ENCODE measurements at regions not wholly inside any gene's neighbourhood (a gene's known extent, or its start where the extent isn't known, plus 50 kb on each side); places are given as distances from the start of the nearest gene placed in this dataset.

DNA sequence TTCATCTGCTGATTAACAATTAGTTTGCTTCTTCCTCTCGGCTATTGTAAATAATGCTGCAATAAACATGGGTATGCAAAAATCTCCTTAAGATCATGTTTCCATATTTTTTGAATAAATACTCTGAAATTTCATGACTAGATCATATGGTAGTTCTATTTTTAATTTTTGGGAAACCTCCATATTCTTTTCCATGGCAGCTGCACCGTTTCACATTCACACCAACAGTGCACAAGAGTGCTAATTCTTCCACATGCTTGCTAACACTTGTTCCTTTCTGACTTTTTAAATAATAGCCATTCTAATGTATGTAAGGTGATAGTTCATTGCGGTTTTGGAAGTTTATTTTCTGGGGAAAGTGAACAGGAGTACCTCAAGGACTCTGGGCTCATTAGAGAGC, 52.6 kb upstream of the TACR1 start:
- TF ChIP-seq, protein P1, sequence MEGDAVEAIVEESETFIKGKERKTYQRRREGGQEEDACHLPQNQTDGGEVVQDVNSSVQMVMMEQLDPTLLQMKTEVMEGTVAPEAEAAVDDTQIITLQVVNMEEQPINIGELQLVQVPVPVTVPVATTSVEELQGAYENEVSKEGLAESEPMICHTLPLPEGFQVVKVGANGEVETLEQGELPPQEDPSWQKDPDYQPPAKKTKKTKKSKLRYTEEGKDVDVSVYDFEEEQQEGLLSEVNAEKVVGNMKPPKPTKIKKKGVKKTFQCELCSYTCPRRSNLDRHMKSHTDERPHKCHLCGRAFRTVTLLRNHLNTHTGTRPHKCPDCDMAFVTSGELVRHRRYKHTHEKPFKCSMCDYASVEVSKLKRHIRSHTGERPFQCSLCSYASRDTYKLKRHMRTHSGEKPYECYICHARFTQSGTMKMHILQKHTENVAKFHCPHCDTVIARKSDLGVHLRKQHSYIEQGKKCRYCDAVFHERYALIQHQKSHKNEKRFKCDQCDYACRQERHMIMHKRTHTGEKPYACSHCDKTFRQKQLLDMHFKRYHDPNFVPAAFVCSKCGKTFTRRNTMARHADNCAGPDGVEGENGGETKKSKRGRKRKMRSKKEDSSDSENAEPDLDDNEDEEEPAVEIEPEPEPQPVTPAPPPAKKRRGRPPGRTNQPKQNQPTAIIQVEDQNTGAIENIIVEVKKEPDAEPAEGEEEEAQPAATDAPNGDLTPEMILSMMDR (conservative IDR thresholded peaks at IDR 0.05; ENCODE audit: low read length): no peak
- no peak for DNase-seq (ENCODE audit: low read depth)
- no peak overlapping the region for H3K4me3 ChIP-seq (ENCODE audit: low read length)

All from AG10803 (cell line).